Spleen (tissue), 11 donors: ENCODE measurements at regions not wholly inside any gene's neighbourhood (a gene's known extent, or its start where the extent isn't known, plus 50 kb on each side); places are given as distances from the start of the nearest gene placed in this dataset.

Experiments used
- DNase-seq: peaks from one replicate; pipeline ENCODE4 v3.0.0-alpha.2; 2020
- H3K27ac ChIP-seq, 8 donors: fragments of 200-600 bp; sonication (generic) in 7 of 8; 1 replicate in 4 of 8; 2 replicates in 4 of 8; pipeline versions ENCODE4 v1.5.0 to v1.8.0; 2016 to 2021; ENCODE audit warnings: inconsistent platforms in 4 of 8, mild to moderate bottlenecking in 4 of 8, moderate library complexity in 1 of 8
- H3K27me3 ChIP-seq, 7 donors: fragments of 200-600 bp; sonication (generic) in 6 of 7; replicated peaks in 1 of 7; 1 replicate in 4 of 7; 2 replicates in 3 of 7; pipeline versions ENCODE4 v1.5.0 to v1.8.0; 2016 to 2021; ENCODE audit warnings: inconsistent platforms in 3 of 7, mild to moderate bottlenecking in 1 of 7
- H3K36me3 ChIP-seq, 6 donors: fragments of 200-600 bp; sonication (generic) in 5 of 6; 1 replicate in 4 of 6; 2 replicates in 2 of 6; pipeline versions ENCODE4 v1.5.0 to v1.8.0; 2016 to 2021; ENCODE audit warnings: inconsistent platforms in 2 of 6
- H3K4me1 ChIP-seq, 6 donors: fragments of 200-600 bp; sonication (generic) in 5 of 6; 1 replicate in 3 of 6; 2 replicates in 3 of 6; pipeline versions ENCODE4 v1.5.0 to v1.8.0; 2016 to 2021; ENCODE audit warnings: inconsistent platforms in 3 of 6
- H3K4me3 ChIP-seq, 8 donors: fragments of 200-600 bp; sonication (generic) in 7 of 8; 1 replicate in 4 of 8; 2 replicates in 4 of 8; pipeline versions ENCODE4 v1.5.0 to v1.8.0; 2016 to 2021; ENCODE audit warnings: inconsistent platforms in 4 of 8, mild to moderate bottlenecking in 4 of 8, moderate library complexity in 2 of 8
- H3K9me3 ChIP-seq, 8 donors: fragments of 200-600 bp; sonication (generic) in 7 of 8; 1 replicate in 4 of 8; 2 replicates in 4 of 8; pipeline versions ENCODE4 v1.5.0 to v1.8.0; 2016 to 2021; ENCODE audit warnings: inconsistent platforms in 4 of 8
- POLR2A ChIP-seq, 3 donors: fragments of 450-650 bp; IDR thresholded peaks; one replicate each; pipeline ENCODE4 v1.5.1; 2017; ENCODE audit warnings: antibody characterized with exemption in 3 of 3, mild to moderate bottlenecking in 1 of 3
- POLR2AphosphoS5 ChIP-seq, 3 donors: sonication (generic); formaldehyde crosslinking; IDR thresholded peaks; one replicate each; pipeline ENCODE4 v1.5.1; 2017; ENCODE audit warnings: antibody characterized with exemption in 3 of 3
- WGBS, 5 donors: extraction: QIAGEN DNeasy Blood & Tissue Kit in 3 of 5; methylation state at CpG; one replicate each; pipeline versions ENCODE4 v1.1.5 to v1.1.7; 2013 to 2018; 5-methylcytosine and 5-hydroxymethylcytosine counted together
- intact Hi-C: fragments of 100-400 bp; cut with DNase I; formaldehyde crosslinking; loops from one replicate; pipeline ENCODE4 v1.15.0; 2023; ENCODE audit warnings: low total_unique reads
- TF ChIP-seq, protein P1 (sequence below), 11 experiments: fragments of 200-600 bp in 7 of 11; fragments of 450-650 bp in 4 of 11; sonication (generic) in 4 of 11; IDR thresholded peaks in 8 of 11; conservative IDR thresholded peaks in 3 of 11; 1 replicate in 7 of 11; 2 replicates in 4 of 11; pipeline versions ENCODE4 v1.4.0 to v1.8.0; 2016 to 2021; ENCODE audit warnings: antibody characterized with exemption in 11 of 11, inconsistent platforms in 4 of 11, mild to moderate bottlenecking in 1 of 11
- donor health status: healthy with polysubstance abuse.
- donor health status: DM: no; HTN: no; CAD: no; lungs with moderate emphysema.
- donor health status: DM: no; HTN: no; CAD: no.
- donor health status: Bipolar disorder and iron deficiency.
- donor health status: healthy.
- donor health status: DM: no; HTN: no; CAD: no.
- donor health status: DM: yes; HTN: yes; CAD: no.

GRCh38 chr21:28734522-28735175 lies 258.0 kb downstream of the LTN1 start:
- WGBS, 5 donors = 81 to 89% (median 87%) methylated on average over 4 of the region's 4 CpGs
- H3K4me3 ChIP-seq = no peak overlapping the region
- intact Hi-C loops = loop anchor here (5.0 kb wide), 1 partner anchor 207 kb away; no protein-coding TSS in a partner anchor
- H3K27me3 ChIP-seq = no peaks in the 10 kb centered on the region
- DNase-seq = no peak
- TF ChIP-seq POLR2A (IDR thresholded peaks at IDR 0.05) (no peak), POLR2AphosphoS5 (IDR thresholded peaks at IDR 0.05) (no peak)
- TF ChIP-seq, protein P1, sequence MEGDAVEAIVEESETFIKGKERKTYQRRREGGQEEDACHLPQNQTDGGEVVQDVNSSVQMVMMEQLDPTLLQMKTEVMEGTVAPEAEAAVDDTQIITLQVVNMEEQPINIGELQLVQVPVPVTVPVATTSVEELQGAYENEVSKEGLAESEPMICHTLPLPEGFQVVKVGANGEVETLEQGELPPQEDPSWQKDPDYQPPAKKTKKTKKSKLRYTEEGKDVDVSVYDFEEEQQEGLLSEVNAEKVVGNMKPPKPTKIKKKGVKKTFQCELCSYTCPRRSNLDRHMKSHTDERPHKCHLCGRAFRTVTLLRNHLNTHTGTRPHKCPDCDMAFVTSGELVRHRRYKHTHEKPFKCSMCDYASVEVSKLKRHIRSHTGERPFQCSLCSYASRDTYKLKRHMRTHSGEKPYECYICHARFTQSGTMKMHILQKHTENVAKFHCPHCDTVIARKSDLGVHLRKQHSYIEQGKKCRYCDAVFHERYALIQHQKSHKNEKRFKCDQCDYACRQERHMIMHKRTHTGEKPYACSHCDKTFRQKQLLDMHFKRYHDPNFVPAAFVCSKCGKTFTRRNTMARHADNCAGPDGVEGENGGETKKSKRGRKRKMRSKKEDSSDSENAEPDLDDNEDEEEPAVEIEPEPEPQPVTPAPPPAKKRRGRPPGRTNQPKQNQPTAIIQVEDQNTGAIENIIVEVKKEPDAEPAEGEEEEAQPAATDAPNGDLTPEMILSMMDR (IDR thresholded peaks at IDR 0.05 in 8 of 11, conservative IDR thresholded peaks at IDR 0.05 in 3 of 11) = no peak
- H3K4me1 ChIP-seq = peaks cover 0 to 10% (median 5%) of the 10 kb centered on the region in 6 donors
- H3K36me3 ChIP-seq = no peaks in the 10 kb centered on the region
- H3K27ac ChIP-seq = no peak overlapping the region
- H3K9me3 ChIP-seq = peaks cover 0 to 9% (median 0%) of the 10 kb centered on the region in 8 donors

- TF ChIP-seq, protein P1 (IDR thresholded peaks at IDR 0.05 in 8 of 11, conservative IDR thresholded peaks at IDR 0.05 in 3 of 11) = no peak
- TF ChIP-seq POLR2A (IDR thresholded peaks at IDR 0.05) = no peak
- no peak for TF ChIP-seq POLR2AphosphoS5 (IDR thresholded peaks at IDR 0.05)
- intact Hi-C loops = no loop called here
- Histone ChIP-seq H3K4me3 (no peak overlapping the region), H3K36me3 (no peaks in the 10 kb centered on the region), H3K4me1 (no peaks in the 10 kb centered on the region), H3K9me3 (peaks cover 0 to 9% (median 0%) of the 10 kb centered on the region in 8 donors), H3K27me3 (no peaks in the 10 kb centered on the region), H3K27ac (no peak overlapping the region)
- no peak for DNase-seq
- 72 to 80% (median 73%) methylated on average over 6 of the region's 6 CpGs for WGBS, 5 donors
These were observed 260.9 kb downstream of the LTN1 start for GRCh38 chr21:28731700-28732321.

GRCh38 chr21:28729887-28730286 lies 262.8 kb downstream of the LTN1 start:
- intact Hi-C loops = no loop called here

GRCh38 chr21:28727809-28728208 lies 264.9 kb downstream of the LTN1 start:
- 74 to 94% (median 80%) methylated on average over 1 of the region's 1 CpG for WGBS, 5 donors
- Histone ChIP-seq H3K36me3 (no peaks in the 10 kb centered on the region), H3K27me3 (no peaks in the 10 kb centered on the region), H3K9me3 (no peaks in the 10 kb centered on the region), H3K4me3 (no peak overlapping the region), H3K4me1 (no peaks in the 10 kb centered on the region), H3K27ac (no peak overlapping the region)
- intact Hi-C loops = no loop called here
- TF ChIP-seq POLR2AphosphoS5 (IDR thresholded peaks at IDR 0.05) (no peak), POLR2A (IDR thresholded peaks at IDR 0.05) (no peak)
- TF ChIP-seq, protein P1 (IDR thresholded peaks at IDR 0.05 in 8 of 11, conservative IDR thresholded peaks at IDR 0.05 in 3 of 11) = no peak
- DNase-seq = no peak

More at GRCh38 chr21:28729887-28730286, 262.8 kb downstream of the LTN1 start:
- H3K27me3 ChIP-seq = no peaks in the 10 kb centered on the region
- WGBS, 5 donors = 85 to 93% (median 90%) methylated on average over 6 of the region's 6 CpGs
- H3K9me3 ChIP-seq = peaks cover 0 to 2% (median 0%) of the 10 kb centered on the region in 8 donors
- H3K4me3 ChIP-seq = no peak overlapping the region
- no peak for DNase-seq
- no peaks in the 10 kb centered on the region for H3K36me3 ChIP-seq
- TF ChIP-seq POLR2AphosphoS5 (IDR thresholded peaks at IDR 0.05) (no peak), POLR2A (IDR thresholded peaks at IDR 0.05) (no peak)
- no peak overlapping the region for H3K27ac ChIP-seq
- no peaks in the 10 kb centered on the region for H3K4me1 ChIP-seq
